Gastroesophageal sphincter (tissue), 4 donors: ENCODE measurements at regions not wholly inside any gene's neighbourhood (a gene's known extent, or its start where the extent isn't known, plus 50 kb on each side); places are given as distances from the start of the nearest gene placed in this dataset.

Experiments
- ATAC-seq: fragments of 150-250 bp; one replicate; pipeline ENCODE4 v1.9.1; 2016; ENCODE audit warnings: mild to moderate bottlenecking, moderate library complexity
- H3K27ac ChIP-seq, 4 donors: fragments of 200-600 bp; sonication (generic) in 3 of 4; 1 replicate in 3 of 4; 2 replicates in 1 of 4; pipeline ENCODE4 v1.5.1; 2016 to 2019
- H3K27me3 ChIP-seq: fragments of 200-600 bp; sonication (generic); one replicate; pipeline ENCODE4 v1.5.1; 2019
- H3K36me3 ChIP-seq, 2 donors: fragments of 200-600 bp; sonication (generic); one replicate each; pipeline ENCODE4 v1.5.1; 2019; ENCODE audit warnings: control low read depth in 1 of 2
- H3K4me1 ChIP-seq, 3 donors: fragments of 200-600 bp; sonication (generic); 1 replicate in 2 of 3; 2 replicates in 1 of 3; pipeline ENCODE4 v1.5.1; 2016 to 2019; ENCODE audit warnings: control low read depth in 2 of 3
- H3K4me3 ChIP-seq, 2 donors: fragments of 200-600 bp; sonication (generic); one replicate each; pipeline ENCODE4 v1.5.1; 2019; ENCODE audit warnings: mild to moderate bottlenecking in 1 of 2, moderate library complexity in 1 of 2
- H3K9me3 ChIP-seq, 3 donors: fragments of 200-600 bp; sonication (generic); one replicate each; pipeline ENCODE4 v1.5.1; 2017 to 2019; ENCODE audit warnings: control low read depth in 2 of 3
- CTCF ChIP-seq, 4 experiments: fragments of 200-600 bp in 2 of 4; fragments of 450-650 bp in 2 of 4; sonication (generic) in 1 of 4; IDR thresholded peaks; one replicate each; pipeline ENCODE4 v1.5.1; 2017 to 2019; ENCODE audit warnings: antibody characterized with exemption in 4 of 4, mild to moderate bottlenecking in 2 of 4, moderate library complexity in 2 of 4
- EP300 ChIP-seq: sonication (generic); formaldehyde crosslinking; IDR thresholded peaks from one replicate; pipeline ENCODE4 v1.6.1; 2017; ENCODE audit warnings: antibody characterized with exemption, mild to moderate bottlenecking
- POLR2A ChIP-seq, 2 donors: fragments of 450-650 bp; IDR thresholded peaks; one replicate each; pipeline ENCODE4 v1.6.1; 2017; ENCODE audit warnings: antibody characterized with exemption in 2 of 2, mild to moderate bottlenecking in 2 of 2, moderate library complexity in 1 of 2
- POLR2AphosphoS5 ChIP-seq: sonication (generic); formaldehyde crosslinking; IDR thresholded peaks from one replicate; pipeline ENCODE4 v1.6.1; 2017; ENCODE audit warnings: antibody characterized with exemption
- WGBS, 2 donors: methylation state at CpG; one replicate each; pipeline ENCODE4 v1.1.5; 2018; ENCODE audit warnings: low coverage in 1 of 2; 5-methylcytosine and 5-hydroxymethylcytosine counted together

GRCh38 chr14:89681086-89682018 is 264.3 kb upstream of the FOXN3 start:
- Histone ChIP-seq H3K4me3 (no peak overlapping the region), H3K4me1 (no peaks in the 10 kb centered on the region), H3K9me3 (no peaks in the 10 kb centered on the region), H3K27me3 (no peaks in the 10 kb centered on the region), H3K36me3 (no peaks in the 10 kb centered on the region), H3K27ac (no peak overlapping the region)
- TF ChIP-seq CTCF (IDR thresholded peaks at IDR 0.05) (no peak), EP300 (no peak), POLR2A (IDR thresholded peaks at IDR 0.05) (no peak)
- WGBS, 2 donors, result 74% methylated on average over 4 to 9 of the region's 9 CpGs
- peak; percentile 10 for ATAC-seq

GRCh38 chr14:89680156-89680555 is 263.1 kb upstream of the FOXN3 start:
- no peak overlapping the region for H3K27ac ChIP-seq
- 75 to 82% methylated on average over 4 of the region's 4 CpGs for WGBS, 2 donors
- H3K9me3 ChIP-seq, result no peaks in the 10 kb centered on the region
- no peaks in the 10 kb centered on the region for H3K4me1 ChIP-seq
- H3K27me3 ChIP-seq, result no peaks in the 10 kb centered on the region
- no peak for ATAC-seq
- H3K36me3 ChIP-seq, result no peaks in the 10 kb centered on the region
- TF ChIP-seq CTCF (IDR thresholded peaks at IDR 0.05), result no peak
- TF ChIP-seq POLR2A (IDR thresholded peaks at IDR 0.05), result no peak
- no peak for TF ChIP-seq POLR2AphosphoS5
- TF ChIP-seq EP300, result no peak
- H3K4me3 ChIP-seq, result no peak overlapping the region

DNA sequence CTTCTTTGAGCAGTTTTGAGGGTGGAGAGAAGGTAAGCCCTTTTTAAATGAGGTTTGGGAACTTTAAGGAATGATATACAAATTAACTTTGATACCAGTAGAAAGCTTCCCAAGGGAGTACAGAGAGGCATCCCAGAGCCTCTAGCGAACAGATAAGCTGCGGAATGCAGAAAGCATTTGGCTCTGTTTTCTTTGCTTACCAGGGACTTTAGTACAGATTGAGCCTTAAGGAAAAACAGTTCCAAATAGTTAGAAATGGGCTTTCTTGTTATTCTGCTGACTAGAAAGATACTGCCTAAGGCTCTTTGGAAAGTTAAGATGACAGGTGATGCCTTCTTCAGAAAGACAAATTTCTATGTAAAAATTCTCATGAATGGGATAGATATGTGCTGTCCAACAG is 261.7 kb upstream of the FOXN3 start:
- no peak for ATAC-seq

GRCh38 chr14:89675590-89675989 is 258.6 kb upstream of the FOXN3 start:
- TF ChIP-seq POLR2A (IDR thresholded peaks at IDR 0.05) (no peak), EP300 (no peak), CTCF (IDR thresholded peaks at IDR 0.05) (no peak), POLR2AphosphoS5 (no peak)
- no peak overlapping the region for H3K27ac ChIP-seq
- no peaks in the 10 kb centered on the region for H3K27me3 ChIP-seq
- H3K4me1 ChIP-seq, result no peaks in the 10 kb centered on the region
- no peak overlapping the region for H3K4me3 ChIP-seq
- WGBS, 2 donors, result 64 to 81% methylated on average over 2 to 3 of the region's 3 CpGs
- ATAC-seq, result no peak
- H3K9me3 ChIP-seq, result no peaks in the 10 kb centered on the region
- H3K36me3 ChIP-seq, result no peaks in the 10 kb centered on the region

More for the DNA sequence above, 261.7 kb upstream of the FOXN3 start:
- Histone ChIP-seq H3K27me3 (no peaks in the 10 kb centered on the region), H3K9me3 (no peaks in the 10 kb centered on the region), H3K27ac (no peak overlapping the region), H3K36me3 (no peaks in the 10 kb centered on the region), H3K4me3 (no peak overlapping the region), H3K4me1 (no peaks in the 10 kb centered on the region)
- WGBS, 2 donors, result 78 to 100% methylated on average over 2 of the region's 2 CpGs
- no peak for TF ChIP-seq EP300
- no peak for TF ChIP-seq CTCF (IDR thresholded peaks at IDR 0.05)
- no peak for TF ChIP-seq POLR2AphosphoS5
- TF ChIP-seq POLR2A (IDR thresholded peaks at IDR 0.05), result no peak

DNA sequence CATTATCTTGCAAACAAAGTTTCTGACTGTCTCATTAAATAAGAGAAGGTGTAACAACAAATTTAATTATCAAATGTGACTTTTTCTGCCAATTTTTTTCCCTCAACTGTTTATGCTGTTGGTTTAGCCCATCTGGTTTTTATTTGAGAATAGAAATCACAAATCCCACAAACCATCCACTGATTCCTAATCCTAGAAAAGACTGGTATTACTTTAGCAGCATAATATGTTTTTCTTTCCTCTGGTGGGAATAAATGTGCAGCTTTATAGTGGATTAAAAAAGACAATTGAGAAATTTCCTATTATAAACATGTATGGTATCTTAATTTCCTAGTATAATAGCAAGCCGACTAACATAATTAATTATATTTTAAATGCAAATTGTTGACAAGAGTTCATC is 257.9 kb upstream of the FOXN3 start:
- no peaks in the 10 kb centered on the region for H3K36me3 ChIP-seq
- H3K4me1 ChIP-seq, result no peaks in the 10 kb centered on the region
- H3K27ac ChIP-seq, result no peak overlapping the region
- no peak for ATAC-seq
- H3K4me3 ChIP-seq, result no peak overlapping the region
- no peak for TF ChIP-seq CTCF (IDR thresholded peaks at IDR 0.05)
- no peak for TF ChIP-seq POLR2AphosphoS5
- TF ChIP-seq POLR2A (IDR thresholded peaks at IDR 0.05), result no peak
- no peak for TF ChIP-seq EP300
- WGBS, 2 donors, result 13 to 20% methylated on average over 1 of the region's 1 CpG
- no peaks in the 10 kb centered on the region for H3K9me3 ChIP-seq
- no peaks in the 10 kb centered on the region for H3K27me3 ChIP-seq
